Hematopoietic multipotent progenitor cell (in vitro differentiated cells): ENCODE measurements at regions not wholly inside any gene's neighbourhood (a gene's known extent, or its start where the extent isn't known, plus 50 kb on each side); places are given as distances from the start of the nearest gene placed in this dataset.

Experiments used
- DNase-seq, 3 donors: peaks; one replicate each; pipeline ENCODE4 v3.0.0-alpha.2; 2011 to 2015; ENCODE audit warnings: low read depth in 2 of 3, low spot score in 2 of 3

- DNase-seq, result no peak
Observed at GRCh38 chr17:83177611-83178532, 98.5 kb downstream of the METRNL start.

GRCh38 chr17:83178533-83179304 lies 99.3 kb downstream of the METRNL start:
- no peak for DNase-seq

GRCh38 chr17:83179374-83179773 lies 100.0 kb downstream of the METRNL start:
- no peak for DNase-seq

GRCh38 chr17:83179811-83180210 lies 100.4 kb downstream of the METRNL start:
- DNase-seq, result no peak

GRCh38 chr17:83180264-83180995 lies 101.0 kb downstream of the METRNL start:
- no peak for DNase-seq

- no peak for DNase-seq
Observed at GRCh38 chr17:83180996-83181481, 101.6 kb downstream of the METRNL start.

GRCh38 chr17:83181991-83182619 lies 102.7 kb downstream of the METRNL start:
- no peak for DNase-seq

GRCh38 chr17:83182620-83183101 lies 103.3 kb downstream of the METRNL start:
- no peak for DNase-seq

GRCh38 chr17:83183145-83183948 lies 103.9 kb downstream of the METRNL start:
- DNase-seq, result no peak

- DNase-seq, result no peak
Observed at GRCh38 chr17:83183951-83184506, 104.6 kb downstream of the METRNL start.

GRCh38 chr17:83185023-83186002 lies 105.9 kb downstream of the METRNL start:
- no peak for DNase-seq

GRCh38 chr17:83186226-83186625 lies 106.8 kb downstream of the METRNL start:
- no peak for DNase-seq

- DNase-seq, result no peak
Observed at GRCh38 chr17:83186751-83187421, 107.5 kb downstream of the METRNL start.

- DNase-seq, result no peak
Observed at GRCh38 chr17:83187782-83188311, 108.4 kb downstream of the METRNL start.

- no peak for DNase-seq
Observed at GRCh38 chr17:83189044-83190003, 109.9 kb downstream of the METRNL start.

GRCh38 chr17:83190004-83190385 lies 110.6 kb downstream of the METRNL start:
- DNase-seq, result no peak
